H1 (cell line): ENCODE measurements at regions not wholly inside any gene's neighbourhood (a gene's known extent, or its start where the extent isn't known, plus 50 kb on each side); places are given as distances from the start of the nearest gene placed in this dataset.

Experiments
- CTCF ChIA-PET: fragments of 300-600 bp; sonication (Branson Sonifier 250); formaldehyde crosslinking; loops from one replicate; lab custom pipeline; 2021; ENCODE audit not compliant: partially characterized antibody; lab: Charles Lee
- POLR2A ChIA-PET: fragments of 300-600 bp; sonication (Branson Sonifier 250); formaldehyde crosslinking; loops from one replicate; lab custom pipeline; 2021; ENCODE audit warnings: inconsistent platforms; ENCODE audit not compliant: partially characterized antibody; lab: Charles Lee
- DNase-seq, 2 experiments: peaks; one replicate each; pipeline versions ENCODE4 v3.0.0 to v3.0.0-alpha.2; 2010 to 2022; ENCODE audit warnings: low spot score in 2 of 2, low read depth in 1 of 2, mixed read lengths in 1 of 2
- FAIRE-seq: peaks from 2 replicates; lab custom pipeline; 2011; peaks lifted over from hg19 to GRCh38; lab: Jason Lieb, UNC
- H2AFZ ChIP-seq: 2 replicates; pipeline ENCODE4 v1.8.1; 2012; ENCODE audit warnings: low read length, inconsistent platforms
- H2AK5ac ChIP-seq: 2 replicates; pipeline ENCODE4 v1.6.1; 2013; ENCODE audit warnings: low read depth, low read length
- H2BK120ac ChIP-seq: replicated peaks from 2 replicates; pipeline ENCODE3; 2013; ENCODE audit warnings: low read depth, low read length, inconsistent platforms
- H2BK12ac ChIP-seq: 2 replicates; pipeline ENCODE4 v1.6.1; 2013; ENCODE audit warnings: low read depth, low read length
- H2BK15ac ChIP-seq: 2 replicates; pipeline ENCODE4 v1.6.1; 2013; ENCODE audit warnings: low read length
- H2BK20ac ChIP-seq: 2 replicates; pipeline ENCODE4 v1.6.1; 2013; ENCODE audit warnings: low read length
- H2BK5ac ChIP-seq: 2 replicates; pipeline ENCODE4 v1.6.1; 2013; ENCODE audit warnings: low read depth, low read length
- H3K14ac ChIP-seq: 2 replicates; pipeline ENCODE4 v1.6.1; 2013; ENCODE audit warnings: inconsistent platforms; ENCODE audit not compliant: insufficient read length
- H3K18ac ChIP-seq: 2 replicates; pipeline ENCODE4 v1.6.1; 2013; ENCODE audit warnings: low read length; ENCODE audit errors: extremely low read depth
- H3K23ac ChIP-seq: 2 replicates; pipeline ENCODE4 v1.6.1; 2013; ENCODE audit warnings: inconsistent platforms; ENCODE audit not compliant: insufficient read length
- H3K23me2 ChIP-seq: 2 replicates; pipeline ENCODE4 v1.6.1; 2013; ENCODE audit warnings: low read depth, low read length
- H3K27ac ChIP-seq: 2 replicates; pipeline ENCODE4 v1.6.1; 2011; ENCODE audit warnings: low read depth, low read length, inconsistent platforms
- H3K27me3 ChIP-seq, 4 experiments: replicated peaks in 1 of 4; 1 replicate in 1 of 4; 2 replicates in 3 of 4; pipeline versions ENCODE4 v1.6.1 to v1.8.1; 2011 to 2013; ENCODE audit warnings: low read length in 3 of 4, mild to moderate bottlenecking in 3 of 4, inconsistent platforms in 2 of 4, mixed read lengths in 2 of 4, moderate library complexity in 1 of 4; ENCODE audit not compliant: control insufficient read depth in 3 of 4, insufficient read depth in 3 of 4; ENCODE audit errors: extremely low read depth in 1 of 4
- H3K36me3 ChIP-seq, 4 experiments: 2 replicates each; pipeline versions ENCODE4 v1.6.1 to v1.8.1; 2011 to 2013; ENCODE audit warnings: mild to moderate bottlenecking in 4 of 4, low read length in 3 of 4, moderate library complexity in 2 of 4, control low read depth in 1 of 4, inconsistent platforms in 1 of 4; ENCODE audit not compliant: insufficient read depth in 4 of 4, control insufficient read depth in 2 of 4
- H3K4ac ChIP-seq: replicated peaks from 2 replicates; pipeline ENCODE3; 2013; ENCODE audit warnings: low read length, low read depth, mixed read lengths, inconsistent platforms; ENCODE audit not compliant: insufficient read length
- H3K4me1 ChIP-seq, 4 experiments: replicated peaks in 1 of 4; 1 replicate in 1 of 4; 2 replicates in 3 of 4; pipeline versions ENCODE4 v1.6.1 to v1.8.1; 2011 to 2013; ENCODE audit warnings: low read length in 3 of 4, inconsistent platforms in 2 of 4, mixed read lengths in 1 of 4; ENCODE audit not compliant: insufficient read depth in 4 of 4, control insufficient read depth in 3 of 4
- H3K4me2 ChIP-seq, 2 experiments: 2 replicates each; pipeline versions ENCODE4 v1.6.1 to v1.8.1; 2011 to 2013; ENCODE audit warnings: low read depth in 2 of 2, low read length in 2 of 2, control low read depth in 1 of 2, inconsistent platforms in 1 of 2, mild to moderate bottlenecking in 1 of 2; ENCODE audit not compliant: insufficient read depth in 1 of 2
- H3K4me3 ChIP-seq, 4 experiments: fragments of 200-600, 300-600 bp in 1 of 4; sonication (generic), shearing (Covaris generic), sonication (Bioruptor Twin) in 1 of 4; 2 replicates each; pipeline versions ENCODE4 v1.5.1 to v1.8.1; 2011 to 2016; ENCODE audit warnings: low read length in 4 of 4, low read depth in 3 of 4, control low read depth in 2 of 4, inconsistent platforms in 2 of 4, mild to moderate bottlenecking in 2 of 4, mixed read lengths in 1 of 4, moderate library complexity in 1 of 4; ENCODE audit not compliant: insufficient read depth in 2 of 4; ENCODE audit errors: extremely low read depth in 1 of 4
- H3K56ac ChIP-seq: replicated peaks from 2 replicates; pipeline ENCODE3; 2013; ENCODE audit warnings: low read depth, mild to moderate bottlenecking, mixed read lengths, low read length, inconsistent platforms; ENCODE audit not compliant: insufficient read length
- H3K79me1 ChIP-seq: 2 replicates; pipeline ENCODE4 v1.6.1; 2013; ENCODE audit warnings: low read depth, low read length, control low read depth
- H3K79me2 ChIP-seq, 2 experiments: 2 replicates each; pipeline versions ENCODE4 v1.6.1 to v1.8.1; 2012 to 2013; ENCODE audit warnings: low read length in 2 of 2, mild to moderate bottlenecking in 2 of 2, inconsistent platforms in 1 of 2; ENCODE audit not compliant: insufficient read depth in 2 of 2, control insufficient read depth in 1 of 2
- H3K9ac ChIP-seq, 4 experiments: replicated peaks in 1 of 4; 1 replicate in 1 of 4; 2 replicates in 3 of 4; pipeline versions ENCODE4 v1.6.1 to v1.8.1; 2011 to 2013; ENCODE audit warnings: low read depth in 3 of 4, low read length in 3 of 4, control low read depth in 2 of 4, mild to moderate bottlenecking in 2 of 4, moderate library complexity in 2 of 4, inconsistent platforms in 1 of 4; ENCODE audit errors: extremely low read depth in 1 of 4
- H3K9me3 ChIP-seq, 2 experiments: 2 replicates each; pipeline versions ENCODE4 v1.6.1 to v1.8.1; 2012 to 2013; ENCODE audit warnings: mild to moderate bottlenecking in 2 of 2, moderate library complexity in 2 of 2, control low read depth in 1 of 2, inconsistent platforms in 1 of 2, low read depth in 1 of 2, low read length in 1 of 2, mixed read lengths in 1 of 2; ENCODE audit not compliant: insufficient read depth in 2 of 2
- H4K20me1 ChIP-seq, 2 experiments: replicated peaks in 1 of 2; 2 replicates each; pipeline versions ENCODE3 to v1.8.1; 2011 to 2013; ENCODE audit warnings: inconsistent platforms in 2 of 2, low read length in 2 of 2, mild to moderate bottlenecking in 1 of 2; ENCODE audit not compliant: insufficient read depth in 2 of 2, control insufficient read depth in 1 of 2
- H4K5ac ChIP-seq: 2 replicates; pipeline ENCODE4 v1.6.1; 2013; ENCODE audit warnings: low read length, low read depth, mixed read lengths, inconsistent platforms; ENCODE audit not compliant: insufficient read length
- H4K8ac ChIP-seq: 2 replicates; pipeline ENCODE4 v1.8.0; 2013; ENCODE audit warnings: mild to moderate bottlenecking, moderate library complexity, low read length, inconsistent platforms; ENCODE audit not compliant: insufficient read depth; ENCODE audit errors: extremely low read depth
- H4K91ac ChIP-seq: replicated peaks from 2 replicates; pipeline ENCODE3; 2013; ENCODE audit warnings: low read length, mixed read lengths, inconsistent platforms; ENCODE audit not compliant: insufficient read length
- SUZ12 ChIP-seq: fragments of 200-600 bp; sonication (generic); IDR thresholded peaks from 2 replicates; pipeline ENCODE4 v1.6.1; 2012; ENCODE audit warnings: mild to moderate bottlenecking, inconsistent platforms, low read length, moderate library complexity, mixed read lengths
- WGBS, 2 experiments: shearing (Covaris generic) in 1 of 2; methylation state at CpG; one replicate each; pipeline versions ENCODE4 v1.1.6 to v1.1.7; 2013 to 2015; ENCODE audit warnings: low lambda C conversion rate in 2 of 2, mixed read lengths in 2 of 2, inconsistent platforms in 1 of 2, low coverage in 1 of 2, missing lambda C conversion rate in 1 of 2; ENCODE audit not compliant: insufficient replicate concordance in 2 of 2, insufficient coverage in 1 of 2, insufficient read length in 1 of 2; ENCODE audit errors: extremely low coverage in 1 of 2, missing lambda C conversion rate in 1 of 2; 5-methylcytosine and 5-hydroxymethylcytosine counted together

GRCh38 chr10:125495386-125495785 is 187.6 kb downstream of the TEX36 start:
- Histone ChIP-seq H3K27me3 (no peaks in the 10 kb centered on the region), H3K18ac (no peak overlapping the region), H3K23me2 (no peaks in the 10 kb centered on the region; the same call in 1 of the 2 replicates), H3K79me1 (no peaks in the 10 kb centered on the region; the same call in 1 of the 2 replicates), H3K9ac (no peak overlapping the region), H3K4me3 (no peak overlapping the region), H2BK20ac (no peak overlapping the region), H3K27ac (no peak overlapping the region), H3K14ac (no peak overlapping the region), H3K9me3 (no peaks in the 10 kb centered on the region), H3K79me2 (no peaks in the 10 kb centered on the region), H4K91ac (no peak overlapping the region), H3K36me3 (no peaks in the 10 kb centered on the region), H3K4me1 (no peaks in the 10 kb centered on the region), H4K20me1 (no peaks in the 10 kb centered on the region), H2BK120ac (no peak overlapping the region), H3K23ac (no peak overlapping the region), H2AK5ac (no peak overlapping the region)
- FAIRE-seq = no peak
- POLR2A ChIA-PET = no interaction called here
- CTCF ChIA-PET = no interaction called here
- no peak for TF ChIP-seq SUZ12
- TF ChIP-seq, all 59 proteins: peak for 0
- no peak overlapping the region for H2AFZ ChIP-seq
- H2BK12ac ChIP-seq = no peak overlapping the region
- DNase-seq = no peak
- no peak overlapping the region for H4K8ac ChIP-seq
- H3K4ac ChIP-seq = no peak overlapping the region
- H2BK15ac ChIP-seq = no peak overlapping the region
- no peak overlapping the region for H2BK5ac ChIP-seq
- H3K56ac ChIP-seq = no peak overlapping the region
- no peak overlapping the region for H3K4me2 ChIP-seq
- no peak overlapping the region for H4K5ac ChIP-seq
- 85% methylated on average over 4 of the region's 4 CpGs; no CpG with 5 or more reads in 1 of the 2 experiments for WGBS, 2 experiments
